ENCODE measurements at regions not wholly inside any gene's neighbourhood (a gene's known extent, or its start where the extent isn't known, plus 50 kb on each side); places are given as distances from the start of the nearest gene placed in this dataset.

GRCh38 chr3:117278424-117279190, 569.0 kb downstream of the TUSC7 start:
- WGBS, result 21% methylated on average over 5 of the region's 5 CpGs
- H3K4me3 ChIP-seq, result no peak overlapping the region
- DNase-seq (ENCODE audit: low spot score), result peak; percentile 36
- no peaks in the 10 kb centered on the region for H3K27me3 ChIP-seq (replicated peaks; ENCODE audit: insufficient read depth)
- TF ChIP-seq POLR2AphosphoS5 (IDR thresholded peaks at IDR 0.05) (peak; percentile 14), CTCF (IDR thresholded peaks at IDR 0.05) (no peak)
- no peaks in the 10 kb centered on the region for H3K36me3 ChIP-seq
- peaks cover 7% of the 10 kb centered on the region for H3K4me1 ChIP-seq (replicated peaks)
- no peak overlapping the region for H3K27ac ChIP-seq
- no peaks in the 10 kb centered on the region for H3K9me3 ChIP-seq
- intact Hi-C loops (cut with DNase I), result no loop called here

- no peak for TF ChIP-seq POLR2A (IDR thresholded peaks at IDR 0.05)
- no peak for TF ChIP-seq POLR2AphosphoS5 (IDR thresholded peaks at IDR 0.05)
- no peak for TF ChIP-seq CTCF (IDR thresholded peaks at IDR 0.05)
- no peak for DNase-seq (ENCODE audit: low spot score)
- 72% methylated on average over 3 of the region's 3 CpGs for WGBS
- Histone ChIP-seq H3K4me1 (replicated peaks) (peaks cover 7% of the 10 kb centered on the region), H3K27ac (no peak overlapping the region), H3K36me3 (no peaks in the 10 kb centered on the region), H3K9me3 (no peaks in the 10 kb centered on the region), H3K27me3 (replicated peaks; ENCODE audit: insufficient read depth) (no peaks in the 10 kb centered on the region), H3K4me3 (no peak overlapping the region)
- intact Hi-C loops (cut with DNase I), result no loop called here
These were observed 571.8 kb downstream of the TUSC7 start for GRCh38 chr3:117281371-117281770.

- intact Hi-C loops (cut with DNase I), result no loop called here
These were observed 573.0 kb downstream of the TUSC7 start for GRCh38 chr3:117282566-117282965.

GRCh38 chr3:117285737-117286136, 576.2 kb downstream of the TUSC7 start:
- intact Hi-C loops (cut with DNase I), result no loop called here
- no peak for TF ChIP-seq CTCF (IDR thresholded peaks at IDR 0.05)
- Histone ChIP-seq H3K27ac (no peak overlapping the region), H3K4me3 (no peak overlapping the region), H3K9me3 (no peaks in the 10 kb centered on the region), H3K27me3 (replicated peaks; ENCODE audit: insufficient read depth) (no peaks in the 10 kb centered on the region), H3K36me3 (no peaks in the 10 kb centered on the region), H3K4me1 (replicated peaks) (no peaks in the 10 kb centered on the region)
- no peak for DNase-seq (ENCODE audit: low spot score)
- WGBS, result 44% methylated on average over 4 of the region's 4 CpGs

More at GRCh38 chr3:117282566-117282965, 573.0 kb downstream of the TUSC7 start:
- H3K4me3 ChIP-seq, result no peak overlapping the region
- H3K4me1 ChIP-seq (replicated peaks), result peaks cover 7% of the 10 kb centered on the region
- WGBS, result 76% methylated on average over 4 of the region's 4 CpGs
- DNase-seq (ENCODE audit: low spot score), result no peak
- no peaks in the 10 kb centered on the region for H3K9me3 ChIP-seq
- H3K27ac ChIP-seq, result no peak overlapping the region
- TF ChIP-seq POLR2A (IDR thresholded peaks at IDR 0.05) (no peak), POLR2AphosphoS5 (IDR thresholded peaks at IDR 0.05) (no peak), CTCF (IDR thresholded peaks at IDR 0.05) (no peak)
- no peaks in the 10 kb centered on the region for H3K27me3 ChIP-seq (replicated peaks; ENCODE audit: insufficient read depth)
- no peaks in the 10 kb centered on the region for H3K36me3 ChIP-seq

- Histone ChIP-seq H3K36me3 (no peaks in the 10 kb centered on the region), H3K9me3 (no peaks in the 10 kb centered on the region), H3K27me3 (replicated peaks; ENCODE audit: insufficient read depth) (no peaks in the 10 kb centered on the region), H3K4me3 (no peak overlapping the region), H3K27ac (no peak overlapping the region), H3K4me1 (replicated peaks) (no peaks in the 10 kb centered on the region)
- intact Hi-C loops (cut with DNase I), result no loop called here
- TF ChIP-seq CTCF (IDR thresholded peaks at IDR 0.05) (no peak), POLR2A (IDR thresholded peaks at IDR 0.05) (no peak), POLR2AphosphoS5 (IDR thresholded peaks at IDR 0.05) (no peak)
- no peak for DNase-seq (ENCODE audit: low spot score)
These were observed 576.9 kb downstream of the TUSC7 start for GRCh38 chr3:117286488-117286887.

Measured in prostate gland (tissue), 2 donors.